HEK293 (cell line): ENCODE measurements at regions not wholly inside any gene's neighbourhood (a gene's known extent, or its start where the extent isn't known, plus 50 kb on each side); places are given as distances from the start of the nearest gene placed in this dataset.

Source experiments
- CTCF ChIP-seq: fragments of 450-650 bp; formaldehyde crosslinking; IDR thresholded peaks from 2 replicates; pipeline ENCODE4 v1.5.1; 2016; ENCODE audit warnings: missing biosample characterization, missing genetic modification characterization
- TCF7L2 ChIP-seq: IDR thresholded peaks from 2 replicates; pipeline ENCODE4 v1.6.1; 2011; ENCODE audit warnings: low read depth, mild to moderate bottlenecking, inconsistent platforms, low read length, moderate library complexity, borderline replicate concordance

- no peak for TF ChIP-seq CTCF (tag by site-specific recombination)
- no peak for TF ChIP-seq TCF7L2
Observed at GRCh38 chr3:104537323-104537722, 829.4 kb upstream of the ALCAM start.
